ENCODE measurements at regions not wholly inside any gene's neighbourhood (a gene's known extent, or its start where the extent isn't known, plus 50 kb on each side); places are given as distances from the start of the nearest gene placed in this dataset.
"Not testable (repeated sequence)": the region's sequence is repeated elsewhere in the genome, so short reads cannot be mapped to it uniquely, and the experiment has no call there.

GRCh38 chr20:28562510-28562898 lies 2695.0 kb upstream of the DEFB115 start:
- H3K4me3 ChIP-seq (ENCODE audit: low read depth in 1 of 2, low read length in 2 of 2): no peak overlapping the region
- no peaks in the 10 kb centered on the region for H3K27me3 ChIP-seq (ENCODE audit: control insufficient read depth in 1 of 2, insufficient read depth in 2 of 2, low read length in 2 of 2)
- no peak overlapping the region for H3K27ac ChIP-seq (ENCODE audit: low read depth in 2 of 2, low read length in 1 of 2)
- H3K9me3 ChIP-seq (ENCODE audit: control insufficient read depth in 2 of 2, insufficient read depth in 1 of 2, low read depth in 1 of 2, low read length in 1 of 2): peaks cover 3 to 18% of the 10 kb centered on the region in 2 donors
- H3K36me3 ChIP-seq (ENCODE audit: control insufficient read depth in 2 of 2, insufficient read depth in 2 of 2, low read length in 1 of 2): no peaks in the 10 kb centered on the region
- 57 to 62% methylated on average over 6 of the region's 6 CpGs for WGBS, 2 donors
- H3K4me1 ChIP-seq (ENCODE audit: control insufficient read depth in 2 of 2, insufficient read depth in 2 of 2, low read length in 1 of 2): no peaks in the 10 kb centered on the region

GRCh38 chr20:28562899-28563521 lies 2694.5 kb upstream of the DEFB115 start:
- peaks cover 3 to 18% of the 10 kb centered on the region in 2 donors for H3K9me3 ChIP-seq (ENCODE audit: control insufficient read depth in 2 of 2, insufficient read depth in 1 of 2, low read depth in 1 of 2, low read length in 1 of 2)

GRCh38 chr20:28564024-28564423 lies 2693.4 kb upstream of the DEFB115 start:
- H3K4me3 ChIP-seq (ENCODE audit: low read depth in 1 of 2, low read length in 2 of 2); H3K27me3 ChIP-seq (ENCODE audit: control insufficient read depth in 1 of 2, insufficient read depth in 2 of 2, low read length in 2 of 2); H3K36me3 ChIP-seq (ENCODE audit: control insufficient read depth in 2 of 2, insufficient read depth in 2 of 2, low read length in 1 of 2); H3K4me1 ChIP-seq (ENCODE audit: control insufficient read depth in 2 of 2, insufficient read depth in 2 of 2, low read length in 1 of 2); H3K27ac ChIP-seq (ENCODE audit: low read depth in 2 of 2, low read length in 1 of 2): not testable (repeated sequence)
- peaks cover 3 to 18% of the 10 kb centered on the region in 2 donors for H3K9me3 ChIP-seq (ENCODE audit: control insufficient read depth in 2 of 2, insufficient read depth in 1 of 2, low read depth in 1 of 2, low read length in 1 of 2)
- WGBS, 2 donors: 62 to 66% methylated on average over 4 of the region's 4 CpGs

More at GRCh38 chr20:28562899-28563521, 2694.5 kb upstream of the DEFB115 start:
- not testable (repeated sequence) for H3K4me3 ChIP-seq (ENCODE audit: low read depth in 1 of 2, low read length in 2 of 2); H3K4me1 ChIP-seq (ENCODE audit: control insufficient read depth in 2 of 2, insufficient read depth in 2 of 2, low read length in 1 of 2); H3K27me3 ChIP-seq (ENCODE audit: control insufficient read depth in 1 of 2, insufficient read depth in 2 of 2, low read length in 2 of 2); H3K36me3 ChIP-seq (ENCODE audit: control insufficient read depth in 2 of 2, insufficient read depth in 2 of 2, low read length in 1 of 2); H3K27ac ChIP-seq (ENCODE audit: low read depth in 2 of 2, low read length in 1 of 2)
- WGBS, 2 donors: 60 to 64% methylated on average over 6 of the region's 6 CpGs

- not testable (repeated sequence) for H3K27me3 ChIP-seq (ENCODE audit: control insufficient read depth in 1 of 2, insufficient read depth in 2 of 2, low read length in 2 of 2); H3K4me3 ChIP-seq (ENCODE audit: low read depth in 1 of 2, low read length in 2 of 2); H3K36me3 ChIP-seq (ENCODE audit: control insufficient read depth in 2 of 2, insufficient read depth in 2 of 2, low read length in 1 of 2); H3K27ac ChIP-seq (ENCODE audit: low read depth in 2 of 2, low read length in 1 of 2); H3K4me1 ChIP-seq (ENCODE audit: control insufficient read depth in 2 of 2, insufficient read depth in 2 of 2, low read length in 1 of 2)
- H3K9me3 ChIP-seq (ENCODE audit: control insufficient read depth in 2 of 2, insufficient read depth in 1 of 2, low read depth in 1 of 2, low read length in 1 of 2): peaks cover 3 to 18% of the 10 kb centered on the region in 2 donors
- WGBS, 2 donors: 63% methylated on average over 12 of the region's 12 CpGs
Measured at GRCh38 chr20:28564688-28565463, 2692.6 kb upstream of the DEFB115 start.

- 59 to 67% methylated on average over 2 to 3 of the region's 3 CpGs for WGBS, 2 donors
- not testable (repeated sequence) for H3K4me3 ChIP-seq (ENCODE audit: low read depth in 1 of 2, low read length in 2 of 2); H3K27ac ChIP-seq (ENCODE audit: low read depth in 2 of 2, low read length in 1 of 2); H3K27me3 ChIP-seq (ENCODE audit: control insufficient read depth in 1 of 2, insufficient read depth in 2 of 2, low read length in 2 of 2); H3K9me3 ChIP-seq (ENCODE audit: control insufficient read depth in 2 of 2, insufficient read depth in 1 of 2, low read depth in 1 of 2, low read length in 1 of 2); H3K36me3 ChIP-seq (ENCODE audit: control insufficient read depth in 2 of 2, insufficient read depth in 2 of 2, low read length in 1 of 2); H3K4me1 ChIP-seq (ENCODE audit: control insufficient read depth in 2 of 2, insufficient read depth in 2 of 2, low read length in 1 of 2)
Measured at GRCh38 chr20:28575991-28576390, 2681.5 kb upstream of the DEFB115 start.

GRCh38 chr20:28591680-28592079 lies 2665.8 kb upstream of the DEFB115 start:
- 76 to 84% methylated on average over 2 to 3 of the region's 3 CpGs for WGBS, 2 donors

GRCh38 chr20:28593383-28593782 lies 2664.1 kb upstream of the DEFB115 start:
- H3K27ac ChIP-seq (ENCODE audit: low read depth in 2 of 2, low read length in 1 of 2); H3K36me3 ChIP-seq (ENCODE audit: control insufficient read depth in 2 of 2, insufficient read depth in 2 of 2, low read length in 1 of 2); H3K27me3 ChIP-seq (ENCODE audit: control insufficient read depth in 1 of 2, insufficient read depth in 2 of 2, low read length in 2 of 2); H3K4me3 ChIP-seq (ENCODE audit: low read depth in 1 of 2, low read length in 2 of 2); H3K9me3 ChIP-seq (ENCODE audit: control insufficient read depth in 2 of 2, insufficient read depth in 1 of 2, low read depth in 1 of 2, low read length in 1 of 2); H3K4me1 ChIP-seq (ENCODE audit: control insufficient read depth in 2 of 2, insufficient read depth in 2 of 2, low read length in 1 of 2): not testable (repeated sequence)
- 83% methylated on average over 4 of the region's 4 CpGs for whole genome bisulfite sequencing, 2 donors

More at GRCh38 chr20:28591680-28592079, 2665.8 kb upstream of the DEFB115 start:
- H3K27me3 ChIP-seq (ENCODE audit: control insufficient read depth in 1 of 2, insufficient read depth in 2 of 2, low read length in 2 of 2); H3K4me3 ChIP-seq (ENCODE audit: low read depth in 1 of 2, low read length in 2 of 2); H3K9me3 ChIP-seq (ENCODE audit: control insufficient read depth in 2 of 2, insufficient read depth in 1 of 2, low read depth in 1 of 2, low read length in 1 of 2); H3K27ac ChIP-seq (ENCODE audit: low read depth in 2 of 2, low read length in 1 of 2); H3K4me1 ChIP-seq (ENCODE audit: control insufficient read depth in 2 of 2, insufficient read depth in 2 of 2, low read length in 1 of 2); H3K36me3 ChIP-seq (ENCODE audit: control insufficient read depth in 2 of 2, insufficient read depth in 2 of 2, low read length in 1 of 2): not testable (repeated sequence)

- H3K36me3 ChIP-seq (ENCODE audit: control insufficient read depth in 2 of 2, insufficient read depth in 2 of 2, low read length in 1 of 2); H3K27ac ChIP-seq (ENCODE audit: low read depth in 2 of 2, low read length in 1 of 2); H3K4me1 ChIP-seq (ENCODE audit: control insufficient read depth in 2 of 2, insufficient read depth in 2 of 2, low read length in 1 of 2); H3K27me3 ChIP-seq (ENCODE audit: control insufficient read depth in 1 of 2, insufficient read depth in 2 of 2, low read length in 2 of 2); H3K9me3 ChIP-seq (ENCODE audit: control insufficient read depth in 2 of 2, insufficient read depth in 1 of 2, low read depth in 1 of 2, low read length in 1 of 2); H3K4me3 ChIP-seq (ENCODE audit: low read depth in 1 of 2, low read length in 2 of 2): not testable (repeated sequence)
- 75 to 86% methylated on average over 4 to 6 of the region's 7 CpGs for WGBS, 2 donors
Measured at GRCh38 chr20:28594476-28594875, 2663.0 kb upstream of the DEFB115 start.

GRCh38 chr20:28602006-28602402 lies 2655.5 kb upstream of the DEFB115 start:
- not testable (repeated sequence) for H3K36me3 ChIP-seq (ENCODE audit: control insufficient read depth in 2 of 2, insufficient read depth in 2 of 2, low read length in 1 of 2); H3K9me3 ChIP-seq (ENCODE audit: control insufficient read depth in 2 of 2, insufficient read depth in 1 of 2, low read depth in 1 of 2, low read length in 1 of 2); H3K4me1 ChIP-seq (ENCODE audit: control insufficient read depth in 2 of 2, insufficient read depth in 2 of 2, low read length in 1 of 2); H3K27me3 ChIP-seq (ENCODE audit: control insufficient read depth in 1 of 2, insufficient read depth in 2 of 2, low read length in 2 of 2)
- Histone ChIP-seq H3K27ac (ENCODE audit: low read depth in 2 of 2, low read length in 1 of 2) (peak overlapping the region; percentile 77 to 82), H3K4me3 (ENCODE audit: low read depth in 1 of 2, low read length in 2 of 2) (peak overlapping the region; percentile 64 to 66)
- WGBS, 2 donors: 7 to 11% methylated on average over 2 to 7 of the region's 7 CpGs

All from esophagus (tissue), 2 donors.